Middle frontal gyrus (tissue), 1 donor: ENCODE measurements at regions not wholly inside any gene's neighbourhood (a gene's known extent, or its start where the extent isn't known, plus 50 kb on each side); places are given as distances from the start of the nearest gene placed in this dataset.
"Not testable (repeated sequence)": the region's sequence is repeated elsewhere in the genome, so short reads cannot be mapped to it uniquely, and the experiment has no call there.

ENCODE experiments used
- DNase-seq: peaks from one replicate; pipeline ENCODE4 v3.0.0-alpha.2; 2015; ENCODE audit warnings: low spot score; ENCODE audit errors: extremely low spot score

GRCh38 chr7:81232084-81232799, 313.4 kb upstream of the SEMA3C start:
- DNase-seq = no peak

GRCh38 chr7:81231301-81231838, 312.5 kb upstream of the SEMA3C start:
- no peak for DNase-seq

DNA sequence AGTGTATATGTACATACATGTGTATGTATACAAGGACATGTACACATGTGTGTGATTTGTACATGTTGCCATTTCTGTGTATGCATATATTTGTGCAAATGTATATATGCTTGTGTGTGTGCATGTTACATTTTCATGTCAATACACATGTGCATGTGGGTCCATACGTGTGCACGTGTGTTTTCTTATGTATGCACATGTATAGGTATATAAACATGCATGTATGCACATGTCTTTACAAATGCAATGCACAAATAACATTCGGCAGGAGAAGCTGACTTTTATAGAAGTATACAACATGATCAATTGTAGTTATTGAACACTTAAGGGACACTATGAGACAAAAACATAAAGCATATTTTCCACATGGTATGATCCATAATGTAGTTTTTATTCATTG, 307.4 kb upstream of the SEMA3C start:
- no peak for DNase-seq

GRCh38 chr7:81222692-81223091, 303.8 kb upstream of the SEMA3C start:
- not testable (repeated sequence) for DNase-seq

- DNase-seq = no peak
Observed at GRCh38 chr7:81221527-81222217, 302.8 kb upstream of the SEMA3C start.

GRCh38 chr7:81218480-81219106, 299.7 kb upstream of the SEMA3C start:
- DNase-seq = no peak

- DNase-seq = no peak
Observed at GRCh38 chr7:81213394-81213793, 294.5 kb upstream of the SEMA3C start.

DNA sequence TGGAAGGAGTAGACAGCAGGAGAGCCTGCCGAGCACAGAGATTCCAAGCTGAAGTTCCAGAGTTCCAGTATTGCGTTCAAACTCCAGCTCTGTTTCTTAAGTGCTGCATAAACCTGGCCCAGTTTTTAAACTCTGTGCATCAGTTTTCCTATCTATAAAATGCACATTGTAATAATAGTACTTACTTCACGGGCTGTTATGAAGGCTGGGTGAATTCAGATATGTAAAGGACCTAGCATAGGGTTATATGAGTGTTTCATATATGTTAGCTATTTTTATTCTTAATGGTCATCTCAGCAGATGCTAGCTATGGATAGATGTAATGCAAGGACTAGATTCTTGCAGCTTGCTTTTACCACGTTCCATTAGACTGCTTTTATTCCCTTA, 293.1 kb upstream of the SEMA3C start:
- DNase-seq = no peak

DNA sequence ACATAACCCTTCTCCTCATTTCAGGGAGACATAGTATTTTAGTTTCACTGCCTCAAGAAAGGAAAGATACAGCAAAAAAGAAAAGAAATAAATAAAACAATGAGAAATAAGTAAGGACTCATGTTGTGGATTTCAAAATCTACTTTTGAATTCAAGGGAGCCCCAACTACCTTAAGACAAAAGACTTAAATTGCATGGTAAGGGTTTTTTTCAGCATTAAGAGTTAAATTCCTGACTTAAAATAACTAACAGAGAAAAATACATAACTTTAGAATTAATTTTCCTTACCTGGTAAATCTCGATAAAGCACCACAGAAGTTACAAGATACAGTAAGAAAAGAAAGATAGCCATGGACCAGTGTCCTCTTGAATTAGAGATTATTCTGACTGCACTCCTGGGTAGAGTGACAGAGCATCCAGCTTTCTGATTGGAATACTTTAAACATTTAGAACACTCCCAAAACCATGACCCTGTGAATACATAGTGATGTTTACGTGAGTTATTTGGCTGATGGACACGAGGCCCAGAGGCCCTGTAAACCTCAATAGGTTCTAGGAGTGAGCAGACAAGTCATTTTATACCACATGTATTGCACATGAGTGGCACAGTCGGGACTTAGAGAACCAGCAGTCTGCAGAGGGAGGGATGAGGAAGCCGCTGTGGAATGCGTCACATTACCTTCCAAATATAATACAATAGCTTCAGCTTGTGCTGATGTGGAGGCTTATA, 292.5 kb upstream of the SEMA3C start:
- no peak for DNase-seq

GRCh38 chr7:81210137-81211064, 291.6 kb upstream of the SEMA3C start:
- no peak for DNase-seq

GRCh38 chr7:81209059-81209458, 290.2 kb upstream of the SEMA3C start:
- no peak for DNase-seq

DNA sequence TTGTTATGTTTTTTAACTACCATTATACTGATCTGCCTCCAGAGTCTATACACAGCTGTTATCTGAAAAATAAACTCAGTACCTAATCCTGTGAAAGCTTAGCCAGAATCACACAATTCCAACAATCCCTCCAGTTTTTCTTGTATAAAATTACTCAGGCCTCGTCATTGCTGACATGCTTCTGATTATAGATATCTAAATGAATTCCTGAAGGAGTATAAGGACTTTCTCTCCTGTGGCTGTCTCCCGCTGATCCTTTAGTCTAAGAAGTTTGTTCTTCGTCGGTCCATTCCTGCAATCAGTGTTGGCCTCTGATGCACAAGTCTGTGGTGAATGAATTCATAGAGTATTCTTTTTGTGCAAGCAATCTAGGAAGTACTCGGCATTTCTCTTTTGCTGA, 288.9 kb upstream of the SEMA3C start:
- DNase-seq = no peak

- DNase-seq = no peak
Observed at GRCh38 chr7:81206667-81207360, 288.0 kb upstream of the SEMA3C start.

DNA sequence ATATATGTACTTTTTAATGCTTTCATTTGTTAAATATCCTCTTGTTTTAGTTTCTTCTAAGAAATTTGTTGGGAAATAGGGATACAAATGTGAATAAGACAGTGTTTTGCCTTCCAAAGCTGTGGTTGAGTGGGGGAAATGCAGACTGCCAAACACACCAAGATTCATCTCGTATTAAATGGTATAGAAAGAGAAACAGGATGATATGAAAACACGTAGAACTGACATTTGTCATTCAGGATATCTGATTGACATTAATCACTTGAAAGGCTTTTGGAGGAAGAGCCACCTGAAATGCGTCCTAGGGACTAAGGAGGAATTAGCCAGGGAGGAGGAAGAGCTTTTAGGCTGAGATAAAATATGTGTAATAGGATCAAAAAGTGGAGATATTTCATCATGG, 287.4 kb upstream of the SEMA3C start:
- DNase-seq = no peak

DNA sequence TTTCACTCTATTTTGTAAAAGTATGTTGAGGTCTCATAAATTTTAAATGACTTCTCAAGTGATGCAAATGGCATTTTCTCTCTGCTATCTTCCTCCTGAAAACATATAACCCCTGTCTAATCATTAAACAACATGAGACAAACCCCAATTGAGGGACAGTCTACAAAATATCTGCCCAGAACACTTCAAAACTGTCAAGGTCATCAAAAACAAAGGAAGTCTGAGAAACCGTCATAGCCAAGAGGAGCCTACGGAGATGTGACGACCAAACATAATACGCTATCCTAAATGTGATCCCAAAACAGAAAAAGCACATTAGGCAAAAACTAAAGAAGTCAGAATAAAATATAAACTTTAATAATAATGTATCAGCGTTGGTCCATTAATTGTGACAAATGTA, 282.3 kb upstream of the SEMA3C start:
- no peak for DNase-seq

DNA sequence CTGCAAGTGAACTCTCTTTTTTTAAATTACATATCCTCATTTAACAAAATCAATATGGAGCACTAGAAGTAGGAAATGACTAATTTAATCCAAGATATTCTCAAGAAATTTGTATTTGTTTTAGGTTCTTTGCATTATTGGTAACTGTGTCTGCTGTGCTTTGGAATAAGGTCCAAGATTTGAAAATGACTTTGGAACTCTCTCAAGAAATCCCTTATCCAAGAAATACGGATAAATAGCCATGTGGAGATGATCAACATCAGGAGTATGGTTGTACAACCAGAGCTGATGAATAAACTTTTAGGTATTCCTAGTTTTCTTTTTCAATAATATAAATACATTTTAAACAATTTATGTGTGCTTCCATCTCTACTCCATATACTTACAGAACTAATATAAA, 279.9 kb upstream of the SEMA3C start:
- DNase-seq = no peak

DNA sequence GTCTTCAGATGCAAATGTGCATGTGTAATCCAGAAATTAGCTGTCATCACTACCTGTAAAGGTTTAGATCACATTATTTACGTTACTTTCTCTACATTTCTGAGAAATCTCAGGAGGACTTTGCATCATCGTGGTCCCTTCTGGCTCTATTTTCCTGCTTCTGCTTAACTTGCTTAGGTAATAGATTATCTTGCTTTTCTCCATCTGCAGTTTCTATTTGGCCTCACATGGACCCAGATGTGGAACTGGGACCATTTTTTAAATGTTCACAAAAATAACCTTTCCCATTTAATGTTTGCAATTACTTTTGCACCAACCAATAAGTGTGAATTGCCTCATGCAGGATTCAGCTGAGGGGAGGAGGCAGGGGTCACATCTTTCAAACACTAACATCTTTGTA, 278.4 kb upstream of the SEMA3C start:
- no peak for DNase-seq

DNA sequence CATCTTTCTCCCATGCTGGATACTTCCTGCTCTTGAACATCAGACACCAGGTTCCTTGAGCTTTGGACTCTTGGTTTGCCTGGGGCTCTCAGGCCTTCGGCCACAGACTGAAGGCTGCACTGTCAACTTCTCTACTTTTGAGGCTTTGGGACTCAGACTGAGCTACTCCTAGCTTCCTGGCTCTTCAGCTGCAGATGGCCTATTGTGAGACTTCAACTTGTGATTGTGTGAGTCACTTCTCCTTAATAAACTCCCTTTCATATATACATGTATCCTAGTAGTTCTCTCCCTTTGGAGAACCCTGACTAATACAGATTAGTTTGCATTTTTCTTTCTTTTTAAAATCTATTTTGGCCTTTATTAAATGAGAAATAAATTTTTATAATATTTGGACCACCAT, 276.2 kb upstream of the SEMA3C start:
- DNase-seq = no peak

DNA sequence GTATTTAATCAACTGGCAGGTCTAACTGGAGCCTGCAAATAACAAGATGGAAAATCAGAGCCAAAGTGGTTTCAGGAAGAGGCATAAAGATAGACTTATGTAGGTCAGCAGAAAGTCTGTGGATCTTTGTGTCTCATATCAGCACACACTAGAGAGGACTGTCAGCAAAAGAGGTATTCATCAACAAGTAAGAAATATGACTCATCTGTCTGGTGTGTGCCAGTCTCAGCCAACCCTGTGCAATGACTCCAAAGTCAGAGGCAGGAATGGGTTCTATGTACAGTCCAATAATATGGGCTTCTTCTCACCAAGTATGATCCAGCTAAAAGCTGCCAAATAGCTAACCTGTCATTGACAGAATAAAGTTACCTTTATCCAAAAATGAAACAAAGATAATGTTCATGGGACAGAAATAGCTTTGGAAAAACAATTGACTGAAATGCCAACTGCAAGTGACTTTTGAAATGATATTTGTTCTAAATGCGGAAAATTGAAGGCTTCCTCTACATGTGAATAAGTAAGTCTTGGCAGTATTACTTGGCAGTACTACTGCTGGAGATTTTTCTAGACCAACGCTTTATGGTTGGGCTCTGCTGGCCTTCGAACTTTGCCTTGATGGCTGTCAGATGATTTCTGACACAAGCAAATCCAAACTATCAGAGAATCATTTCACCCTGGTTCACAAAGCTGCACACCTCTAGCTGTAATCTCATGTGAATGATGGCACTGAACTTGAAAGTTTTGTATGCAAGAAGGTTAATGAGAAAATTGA, 272.3 kb upstream of the SEMA3C start:
- DNase-seq = no peak
